Prostate gland (tissue), 2 donors: ENCODE measurements at regions not wholly inside any gene's neighbourhood (a gene's known extent, or its start where the extent isn't known, plus 50 kb on each side); places are given as distances from the start of the nearest gene placed in this dataset.

Source experiments
- DNase-seq: peaks from one replicate; pipeline ENCODE4 v3.0.0-alpha.2; 2019; ENCODE audit warnings: low spot score
- H3K27ac ChIP-seq, 2 donors: fragments of 200-600 bp; sonication (generic); 2 replicates each; pipeline ENCODE4 v1.5.1; 2017 to 2019
- H3K27me3 ChIP-seq: fragments of 200-600 bp; sonication (generic); replicated peaks from 2 replicates; pipeline ENCODE4 v1.5.1; 2019; ENCODE audit not compliant: insufficient read depth
- H3K36me3 ChIP-seq, 2 donors: fragments of 200-600 bp; sonication (generic); 1 replicate in 1 of 2; 2 replicates in 1 of 2; pipeline versions ENCODE4 v1.5.1 to v1.8.1; 2017 to 2019
- H3K4me1 ChIP-seq: fragments of 200-600 bp; sonication (generic); replicated peaks from 2 replicates; pipeline ENCODE4 v1.5.1; 2019
- H3K4me3 ChIP-seq, 2 donors: fragments of 200-600 bp; sonication (generic); 2 replicates each; pipeline ENCODE4 v1.5.1; 2017 to 2019
- H3K9me3 ChIP-seq: fragments of 200-600 bp; sonication (generic); 2 replicates; pipeline ENCODE4 v1.5.1; 2017
- POLR2A ChIP-seq: fragments of 450-650 bp; IDR thresholded peaks from one replicate; pipeline ENCODE4 v1.6.1; 2016; ENCODE audit warnings: antibody characterized with exemption, mild to moderate bottlenecking
- POLR2AphosphoS5 ChIP-seq: sonication (generic); formaldehyde crosslinking; IDR thresholded peaks from one replicate; pipeline ENCODE4 v1.6.1; 2017; ENCODE audit warnings: antibody characterized with exemption
- WGBS: methylation state at CpG from one replicate; pipeline ENCODE4 v1.1.5; 2018; 5-methylcytosine and 5-hydroxymethylcytosine counted together
- intact Hi-C: fragments of 100-400 bp; cut with DNase I; formaldehyde crosslinking; loops from one replicate; pipeline ENCODE4 v1.14.2; 2022
- TF ChIP-seq, protein P1 (sequence below), 4 experiments: fragments of 200-600 bp in 2 of 4; fragments of 450-650 bp in 2 of 4; sonication (generic) in 2 of 4; IDR thresholded peaks; 1 replicate in 3 of 4; 2 replicates in 1 of 4; pipeline ENCODE4 v1.5.1; 2016 to 2019; ENCODE audit warnings: antibody characterized with exemption in 4 of 4, mild to moderate bottlenecking in 2 of 4, moderate library complexity in 2 of 4

DNA sequence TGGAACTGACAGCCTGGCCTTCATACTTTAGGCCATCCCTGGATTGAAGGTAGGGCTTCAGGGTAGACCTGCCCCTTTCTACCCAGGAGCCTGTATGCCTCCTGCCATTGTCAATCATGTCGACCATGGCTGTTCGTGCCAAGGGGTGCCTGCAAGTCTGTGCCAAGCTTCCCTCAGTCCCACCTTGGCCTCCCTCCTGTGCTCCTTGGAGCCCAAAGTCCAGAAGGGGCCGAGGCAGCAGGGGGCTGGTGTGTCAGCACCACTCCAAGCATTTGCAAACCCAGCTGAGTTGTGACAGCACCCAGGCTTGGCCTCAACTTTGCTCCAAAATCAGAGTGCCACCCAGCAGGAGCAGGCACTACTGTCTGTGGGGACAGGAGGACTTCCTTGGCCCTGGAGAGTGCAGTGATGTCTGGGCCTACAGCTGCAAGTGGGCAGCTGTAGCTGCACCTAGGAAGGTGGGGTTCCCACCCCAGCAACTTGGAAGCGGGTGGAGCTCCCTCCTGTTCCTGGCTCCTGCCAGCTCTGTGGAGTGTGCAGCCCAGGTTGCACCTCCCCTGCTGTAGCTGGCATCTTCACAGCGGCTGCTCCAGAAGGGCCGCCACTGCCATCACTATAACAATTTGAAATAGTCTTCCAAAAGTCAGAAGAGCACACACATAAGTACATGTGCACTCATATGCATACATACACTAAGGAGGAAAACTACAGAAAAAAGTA, 1719.3 kb downstream of the HACE1 start:
- Histone ChIP-seq H3K27me3 (no peaks in the 10 kb centered on the region), H3K27ac (no peak overlapping the region), H3K4me1 (no peaks in the 10 kb centered on the region), H3K9me3 (no peaks in the 10 kb centered on the region), H3K36me3 (no peaks in the 10 kb centered on the region), H3K4me3 (no peak overlapping the region)
- intact Hi-C loops: no loop called here
- TF ChIP-seq, protein P1, sequence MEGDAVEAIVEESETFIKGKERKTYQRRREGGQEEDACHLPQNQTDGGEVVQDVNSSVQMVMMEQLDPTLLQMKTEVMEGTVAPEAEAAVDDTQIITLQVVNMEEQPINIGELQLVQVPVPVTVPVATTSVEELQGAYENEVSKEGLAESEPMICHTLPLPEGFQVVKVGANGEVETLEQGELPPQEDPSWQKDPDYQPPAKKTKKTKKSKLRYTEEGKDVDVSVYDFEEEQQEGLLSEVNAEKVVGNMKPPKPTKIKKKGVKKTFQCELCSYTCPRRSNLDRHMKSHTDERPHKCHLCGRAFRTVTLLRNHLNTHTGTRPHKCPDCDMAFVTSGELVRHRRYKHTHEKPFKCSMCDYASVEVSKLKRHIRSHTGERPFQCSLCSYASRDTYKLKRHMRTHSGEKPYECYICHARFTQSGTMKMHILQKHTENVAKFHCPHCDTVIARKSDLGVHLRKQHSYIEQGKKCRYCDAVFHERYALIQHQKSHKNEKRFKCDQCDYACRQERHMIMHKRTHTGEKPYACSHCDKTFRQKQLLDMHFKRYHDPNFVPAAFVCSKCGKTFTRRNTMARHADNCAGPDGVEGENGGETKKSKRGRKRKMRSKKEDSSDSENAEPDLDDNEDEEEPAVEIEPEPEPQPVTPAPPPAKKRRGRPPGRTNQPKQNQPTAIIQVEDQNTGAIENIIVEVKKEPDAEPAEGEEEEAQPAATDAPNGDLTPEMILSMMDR (IDR thresholded peaks at IDR 0.05): no peak
- TF ChIP-seq POLR2A: no peak
- 87% methylated on average over 6 of the region's 6 CpGs for WGBS
- no peak for DNase-seq

- H3K27me3 ChIP-seq: no peaks in the 10 kb centered on the region
- intact Hi-C loops: no loop called here
- no peak for TF ChIP-seq POLR2AphosphoS5
- TF ChIP-seq POLR2A: no peak
- TF ChIP-seq, protein P1 (IDR thresholded peaks at IDR 0.05): no peak
These were observed 1720.3 kb downstream of the HACE1 start for GRCh38 chr6:103139377-103139776.

DNA sequence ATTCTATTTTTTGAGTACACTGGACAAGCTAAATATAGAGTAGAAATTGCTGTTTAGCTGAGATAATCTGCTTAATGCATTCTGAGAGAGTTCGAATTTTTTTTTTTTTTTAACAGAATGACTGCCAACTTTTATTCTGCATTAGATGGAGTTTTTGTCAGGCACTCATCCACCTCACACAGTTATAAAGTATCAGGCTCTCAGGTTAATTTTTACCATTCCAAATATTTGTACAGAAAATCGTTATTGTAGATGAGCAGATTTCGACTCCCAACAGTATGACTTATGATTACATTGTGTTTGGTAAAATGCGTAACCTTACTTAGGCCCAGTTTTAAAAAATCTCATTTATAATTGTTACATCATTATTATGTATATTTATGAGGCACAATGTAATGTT, 1731.0 kb downstream of the GRIK2 start:
- Histone ChIP-seq H3K27me3 (no peaks in the 10 kb centered on the region), H3K9me3 (no peaks in the 10 kb centered on the region), H3K27ac (no peak overlapping the region), H3K4me1 (no peaks in the 10 kb centered on the region), H3K36me3 (no peaks in the 10 kb centered on the region), H3K4me3 (no peak overlapping the region)
- intact Hi-C loops: no loop called here
- 82% methylated on average over 4 of the region's 4 CpGs for WGBS
- no peak for DNase-seq
- TF ChIP-seq POLR2AphosphoS5: no peak
- TF ChIP-seq, protein P1 (IDR thresholded peaks at IDR 0.05): no peak
- TF ChIP-seq POLR2A: no peak

More at GRCh38 chr6:103139377-103139776, 1720.3 kb downstream of the HACE1 start:
- Histone ChIP-seq H3K36me3 (no peaks in the 10 kb centered on the region), H3K27ac (no peak overlapping the region), H3K9me3 (no peaks in the 10 kb centered on the region), H3K4me3 (no peak overlapping the region), H3K4me1 (no peaks in the 10 kb centered on the region)
- no peak for DNase-seq

GRCh38 chr6:103122766-103123601, 1729.5 kb downstream of the GRIK2 start:
- no peaks in the 10 kb centered on the region for H3K36me3 ChIP-seq
- H3K27ac ChIP-seq: no peak overlapping the region
- intact Hi-C loops: no loop called here
- no peaks in the 10 kb centered on the region for H3K27me3 ChIP-seq
- peak; percentile 17 for DNase-seq
- 30% methylated on average over 10 of the region's 10 CpGs for WGBS
- TF ChIP-seq, protein P1 (IDR thresholded peaks at IDR 0.05): peak in 1 of 4 experiments; percentile 28
- TF ChIP-seq POLR2A: no peak
- H3K9me3 ChIP-seq: no peaks in the 10 kb centered on the region
- H3K4me1 ChIP-seq: no peaks in the 10 kb centered on the region
- H3K4me3 ChIP-seq: no peak overlapping the region
